Progenitor cell of endocrine pancreas (in vitro differentiated cells): ENCODE measurements at regions not wholly inside any gene's neighbourhood (a gene's known extent, or its start where the extent isn't known, plus 50 kb on each side); places are given as distances from the start of the nearest gene placed in this dataset.

Source experiments
- DNase-seq: peaks from one replicate; pipeline ENCODE4 v3.0.0; 2021; ENCODE audit warnings: low spot score; ENCODE audit not compliant: unreplicated experiment
- H3K27ac Mint-ChIP-seq: 2 replicates; pipeline ENCODE4 v1.8.0; 2021; ENCODE audit warnings: mild to moderate bottlenecking, moderate library complexity, mixed read lengths
- H3K27me3 Mint-ChIP-seq: 2 replicates; pipeline ENCODE4 v1.8.0; 2021; ENCODE audit warnings: mixed read lengths
- H3K36me3 Mint-ChIP-seq: 2 replicates; pipeline ENCODE4 v1.8.0; 2022; ENCODE audit warnings: mixed read lengths; ENCODE audit not compliant: insufficient read depth
- H3K4me1 Mint-ChIP-seq: 2 replicates; pipeline ENCODE4 v1.8.0; 2021; ENCODE audit warnings: low read depth, mixed read lengths
- H3K4me3 Mint-ChIP-seq: 2 replicates; pipeline ENCODE4 v1.8.0; 2021; ENCODE audit warnings: low read depth, mild to moderate bottlenecking, moderate library complexity, mixed read lengths
- H3K9me3 Mint-ChIP-seq: 2 replicates; pipeline ENCODE4 v1.8.0; 2021; ENCODE audit warnings: low read depth, mixed read lengths
- TF ChIP-seq, protein P1 (sequence below): fragments of 200-600 bp; sonication (generic); IDR thresholded peaks from one replicate; pipeline ENCODE4 v1.5.0; 2021; ENCODE audit warnings: antibody characterized with exemption, mild to moderate bottlenecking; ENCODE audit not compliant: unreplicated experiment

DNA sequence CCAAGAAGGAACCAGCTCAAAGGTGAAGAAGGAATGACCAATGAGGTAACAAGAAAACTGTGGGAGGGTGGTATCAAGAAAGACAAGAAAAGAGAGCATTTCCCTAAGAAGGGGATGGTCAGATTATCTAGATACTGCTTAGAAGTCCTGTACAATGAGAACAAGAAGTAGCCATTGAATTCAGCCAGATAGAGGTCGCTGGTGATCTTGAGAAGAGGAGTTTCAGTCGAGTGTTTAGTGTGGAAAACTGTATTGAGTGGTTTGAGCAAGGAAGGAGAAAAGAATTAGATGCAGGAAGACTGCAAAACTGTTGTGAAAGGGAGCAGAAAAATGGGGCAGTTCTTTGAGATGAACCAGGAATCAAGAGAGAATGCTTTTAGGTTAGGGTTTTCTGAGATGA is 74.6 kb upstream of the FAT3 start:
- Mint-ChIP-seq H3K4me3 (no peak overlapping the region), H3K27ac (no peak overlapping the region), H3K4me1 (peaks cover 6% of the 10 kb centered on the region), H3K9me3 (peaks cover 4% of the 10 kb centered on the region), H3K36me3 (no peaks in the 10 kb centered on the region), H3K27me3 (no peaks in the 10 kb centered on the region)
- DNase-seq = no peak
- TF ChIP-seq, protein P1, sequence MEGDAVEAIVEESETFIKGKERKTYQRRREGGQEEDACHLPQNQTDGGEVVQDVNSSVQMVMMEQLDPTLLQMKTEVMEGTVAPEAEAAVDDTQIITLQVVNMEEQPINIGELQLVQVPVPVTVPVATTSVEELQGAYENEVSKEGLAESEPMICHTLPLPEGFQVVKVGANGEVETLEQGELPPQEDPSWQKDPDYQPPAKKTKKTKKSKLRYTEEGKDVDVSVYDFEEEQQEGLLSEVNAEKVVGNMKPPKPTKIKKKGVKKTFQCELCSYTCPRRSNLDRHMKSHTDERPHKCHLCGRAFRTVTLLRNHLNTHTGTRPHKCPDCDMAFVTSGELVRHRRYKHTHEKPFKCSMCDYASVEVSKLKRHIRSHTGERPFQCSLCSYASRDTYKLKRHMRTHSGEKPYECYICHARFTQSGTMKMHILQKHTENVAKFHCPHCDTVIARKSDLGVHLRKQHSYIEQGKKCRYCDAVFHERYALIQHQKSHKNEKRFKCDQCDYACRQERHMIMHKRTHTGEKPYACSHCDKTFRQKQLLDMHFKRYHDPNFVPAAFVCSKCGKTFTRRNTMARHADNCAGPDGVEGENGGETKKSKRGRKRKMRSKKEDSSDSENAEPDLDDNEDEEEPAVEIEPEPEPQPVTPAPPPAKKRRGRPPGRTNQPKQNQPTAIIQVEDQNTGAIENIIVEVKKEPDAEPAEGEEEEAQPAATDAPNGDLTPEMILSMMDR = no peak

DNA sequence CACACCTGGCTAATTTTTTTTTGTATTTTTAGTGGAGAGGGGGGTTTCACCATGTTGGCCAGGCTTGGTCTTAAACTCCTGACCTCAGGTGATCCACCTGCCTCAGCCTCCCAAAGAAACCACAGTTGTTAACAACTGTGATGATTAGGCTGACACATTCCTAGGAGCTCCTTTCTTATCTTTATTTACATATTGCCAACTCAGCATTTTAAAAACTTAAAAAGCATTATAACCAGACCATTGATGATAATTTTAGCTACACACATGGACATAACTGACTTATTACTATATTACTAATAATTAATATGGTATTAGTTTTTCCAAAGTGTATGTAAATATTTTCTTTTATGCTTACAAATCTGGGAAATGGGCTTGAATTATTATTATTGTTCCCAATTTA is 82.9 kb upstream of the FAT3 start:
- no peaks in the 10 kb centered on the region for H3K36me3 Mint-ChIP-seq
- H3K9me3 Mint-ChIP-seq = peaks cover 4% of the 10 kb centered on the region
- H3K4me1 Mint-ChIP-seq = peaks cover 10% of the 10 kb centered on the region
- no peak for DNase-seq
- no peak overlapping the region for H3K27ac Mint-ChIP-seq
- no peaks in the 10 kb centered on the region for H3K27me3 Mint-ChIP-seq
- no peak overlapping the region for H3K4me3 Mint-ChIP-seq
- TF ChIP-seq, protein P1 = no peak

DNA sequence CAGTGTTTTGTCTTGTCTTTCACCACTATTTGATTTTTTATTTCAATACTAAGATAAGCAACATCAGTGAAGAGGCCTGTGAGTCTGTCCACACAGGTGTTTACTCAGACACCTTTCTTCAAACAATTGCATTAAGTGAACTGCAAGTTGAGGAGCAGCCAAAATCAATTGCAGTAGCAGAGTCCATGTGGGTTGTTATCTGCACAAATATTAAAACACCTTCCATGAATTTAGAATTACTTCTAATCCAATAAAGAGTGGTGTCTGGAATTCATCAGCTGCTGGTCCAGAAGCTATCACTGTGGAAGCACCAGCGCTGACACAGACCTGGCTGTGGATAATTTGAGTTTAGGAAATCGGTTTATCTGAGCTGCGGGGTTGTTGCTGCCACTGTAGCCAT is 83.5 kb upstream of the FAT3 start:
- Mint-ChIP-seq H3K27ac (no peak overlapping the region), H3K36me3 (no peaks in the 10 kb centered on the region), H3K4me3 (no peak overlapping the region), H3K27me3 (no peaks in the 10 kb centered on the region), H3K4me1 (peaks cover 10% of the 10 kb centered on the region), H3K9me3 (peaks cover 4% of the 10 kb centered on the region)
- TF ChIP-seq, protein P1 = no peak
- DNase-seq = no peak

DNA sequence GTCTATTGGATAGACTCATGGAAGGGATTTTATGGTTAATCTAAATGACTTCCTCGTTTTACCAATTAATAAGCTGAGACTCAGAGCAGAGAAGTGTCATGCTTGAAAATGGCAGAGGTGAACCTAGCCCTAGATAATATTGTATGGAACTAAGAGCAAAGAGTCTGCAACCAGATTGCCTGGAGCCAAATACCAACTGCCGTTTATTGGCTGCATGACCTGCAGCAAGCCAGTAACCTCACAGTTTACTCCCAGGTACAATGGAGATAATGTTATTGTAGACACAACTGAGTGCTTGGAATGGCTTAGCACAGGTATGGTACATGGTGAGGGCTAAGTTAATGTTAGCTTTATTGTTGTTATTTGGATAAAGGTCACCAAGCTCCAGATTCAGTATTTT is 84.6 kb upstream of the FAT3 start:
- DNase-seq = no peak
- TF ChIP-seq, protein P1 = no peak
- Mint-ChIP-seq H3K27ac (no peak overlapping the region), H3K4me3 (no peak overlapping the region), H3K36me3 (no peaks in the 10 kb centered on the region), H3K4me1 (peaks cover 4% of the 10 kb centered on the region), H3K27me3 (no peaks in the 10 kb centered on the region), H3K9me3 (peaks cover under 1% of the 10 kb centered on the region)

DNA sequence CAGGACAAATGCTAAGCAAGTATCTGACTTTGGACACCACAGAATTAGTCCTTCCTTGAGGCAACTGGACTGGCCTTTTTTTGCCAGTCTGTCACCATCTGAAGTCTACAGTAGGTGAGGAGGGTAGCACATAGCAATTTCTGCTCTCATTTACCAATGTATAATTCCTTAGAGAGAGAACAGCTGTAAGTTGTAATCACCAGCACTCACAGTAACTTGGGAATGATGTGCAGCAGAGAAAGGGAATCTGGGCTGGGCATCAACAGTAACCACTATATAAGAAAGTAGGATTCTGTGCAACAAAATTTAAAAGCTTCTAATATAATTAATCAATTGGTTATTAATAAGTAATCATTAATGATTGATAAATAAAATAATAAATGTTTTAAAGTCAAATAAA is 86.3 kb upstream of the FAT3 start:
- TF ChIP-seq, protein P1 = no peak
- Mint-ChIP-seq H3K4me1 (peaks cover 4% of the 10 kb centered on the region), H3K27me3 (no peaks in the 10 kb centered on the region), H3K36me3 (no peaks in the 10 kb centered on the region), H3K9me3 (peaks cover 4% of the 10 kb centered on the region), H3K4me3 (no peak overlapping the region), H3K27ac (no peak overlapping the region)
- no peak for DNase-seq
